Upper lobe of left lung (tissue), 6 donors: ENCODE measurements at regions not wholly inside any gene's neighbourhood (a gene's known extent, or its start where the extent isn't known, plus 50 kb on each side); places are given as distances from the start of the nearest gene placed in this dataset.

Experiments used
- ATAC-seq, 2 donors: fragments of 200-7000 bp; cut with Tn5 transposase; one replicate each; pipeline ENCODE4 v1.9.1; 2022; ENCODE audit warnings: mild to moderate bottlenecking in 2 of 2, moderate library complexity in 2 of 2; ENCODE audit not compliant: low FRiP score in 2 of 2
- DNase-seq, 2 donors: peaks; one replicate each; pipeline ENCODE4 v3.0.0-alpha.2; 2019 to 2020
- H3K27ac ChIP-seq, 4 donors: fragments of 200-600 bp; sonication (generic); one replicate each; pipeline ENCODE4 v1.5.1; 2016 to 2019
- H3K27me3 ChIP-seq, 4 donors: fragments of 200-600 bp; sonication (generic); one replicate each; pipeline ENCODE4 v1.5.1; 2017 to 2019
- H3K36me3 ChIP-seq, 4 donors: fragments of 200-600 bp; sonication (generic); one replicate each; pipeline ENCODE4 v1.5.1; 2016 to 2019
- H3K4me1 ChIP-seq, 4 donors: fragments of 200-600 bp; sonication (generic); one replicate each; pipeline ENCODE4 v1.5.1; 2018 to 2019
- H3K4me3 ChIP-seq, 4 donors: fragments of 200-600 bp; sonication (generic); one replicate each; pipeline ENCODE4 v1.5.1; 2017 to 2019; ENCODE audit warnings: mild to moderate bottlenecking in 2 of 4, moderate library complexity in 1 of 4
- H3K9me3 ChIP-seq, 4 donors: fragments of 200-600 bp; sonication (generic); one replicate each; pipeline ENCODE4 v1.5.1; 2018 to 2019
- EP300 ChIP-seq, 4 donors: sonication (generic); formaldehyde crosslinking; IDR thresholded peaks; one replicate each; pipeline ENCODE4 v1.5.1; 2017; ENCODE audit warnings: antibody characterized with exemption in 4 of 4, control low read depth in 2 of 4
- POLR2A ChIP-seq, 4 donors: fragments of 450-650 bp; IDR thresholded peaks; one replicate each; pipeline ENCODE4 v1.5.1; 2016 to 2017; ENCODE audit warnings: antibody characterized with exemption in 4 of 4, mild to moderate bottlenecking in 2 of 4
- POLR2AphosphoS5 ChIP-seq, 2 donors: sonication (generic); formaldehyde crosslinking; IDR thresholded peaks; one replicate each; pipeline ENCODE4 v1.5.1; 2017; ENCODE audit warnings: antibody characterized with exemption in 2 of 2
- WGBS, 2 donors: methylation state at CpG; one replicate each; pipeline ENCODE4 v1.1.5; 2017 to 2018; 5-methylcytosine and 5-hydroxymethylcytosine counted together
- TF ChIP-seq, protein P1 (sequence below), 6 experiments: fragments of 450-650 bp in 4 of 6; fragments of 200-600 bp in 2 of 6; sonication (generic) in 2 of 6; IDR thresholded peaks; one replicate each; pipeline ENCODE4 v1.5.1; 2016 to 2019; ENCODE audit warnings: antibody characterized with exemption in 6 of 6
- donor health status: DM: no; HTN: no; CAD: no; lungs with moderate emphysema.
- donor health status: DM: no; HTN: yes; CAD: no; lungs with severe emphysema.

DNA sequence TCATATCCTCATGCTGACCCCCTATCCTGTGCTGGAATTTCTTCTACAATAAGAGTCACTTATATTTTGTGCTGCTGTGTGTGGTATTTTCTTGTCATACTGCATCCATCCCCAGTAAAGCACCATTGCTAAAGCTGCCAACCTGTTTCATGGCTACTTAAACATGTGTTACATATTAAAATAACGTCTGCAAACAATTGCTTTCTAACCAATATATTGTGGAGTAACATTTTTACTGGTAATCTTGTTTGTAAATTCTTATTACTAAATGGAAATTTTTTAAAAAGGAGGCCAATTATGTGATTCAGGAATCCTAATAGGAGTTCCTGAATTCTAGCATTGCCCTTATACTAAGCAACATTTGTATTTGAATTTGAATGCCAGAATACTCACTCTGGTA lies 160.3 kb upstream of the VEGFC start:
- ATAC-seq (no peak), DNase-seq (no peak)
- H3K4me1 ChIP-seq = no peaks in the 10 kb centered on the region
- H3K36me3 ChIP-seq = no peaks in the 10 kb centered on the region
- H3K4me3 ChIP-seq = no peak overlapping the region
- H3K27me3 ChIP-seq = no peaks in the 10 kb centered on the region
- 84 to 90% methylated on average over 1 of the region's 1 CpG for WGBS, 2 donors
- TF ChIP-seq, protein P1, sequence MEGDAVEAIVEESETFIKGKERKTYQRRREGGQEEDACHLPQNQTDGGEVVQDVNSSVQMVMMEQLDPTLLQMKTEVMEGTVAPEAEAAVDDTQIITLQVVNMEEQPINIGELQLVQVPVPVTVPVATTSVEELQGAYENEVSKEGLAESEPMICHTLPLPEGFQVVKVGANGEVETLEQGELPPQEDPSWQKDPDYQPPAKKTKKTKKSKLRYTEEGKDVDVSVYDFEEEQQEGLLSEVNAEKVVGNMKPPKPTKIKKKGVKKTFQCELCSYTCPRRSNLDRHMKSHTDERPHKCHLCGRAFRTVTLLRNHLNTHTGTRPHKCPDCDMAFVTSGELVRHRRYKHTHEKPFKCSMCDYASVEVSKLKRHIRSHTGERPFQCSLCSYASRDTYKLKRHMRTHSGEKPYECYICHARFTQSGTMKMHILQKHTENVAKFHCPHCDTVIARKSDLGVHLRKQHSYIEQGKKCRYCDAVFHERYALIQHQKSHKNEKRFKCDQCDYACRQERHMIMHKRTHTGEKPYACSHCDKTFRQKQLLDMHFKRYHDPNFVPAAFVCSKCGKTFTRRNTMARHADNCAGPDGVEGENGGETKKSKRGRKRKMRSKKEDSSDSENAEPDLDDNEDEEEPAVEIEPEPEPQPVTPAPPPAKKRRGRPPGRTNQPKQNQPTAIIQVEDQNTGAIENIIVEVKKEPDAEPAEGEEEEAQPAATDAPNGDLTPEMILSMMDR (IDR thresholded peaks at IDR 0.05) = no peak
- TF ChIP-seq POLR2A (IDR thresholded peaks at IDR 0.05) = no peak
- no peak for TF ChIP-seq EP300 (IDR thresholded peaks at IDR 0.05)
- TF ChIP-seq POLR2AphosphoS5 (IDR thresholded peaks at IDR 0.05) = no peak
- no peak overlapping the region for H3K27ac ChIP-seq
- peaks cover 0 to 14% (median 0%) of the 10 kb centered on the region in 4 donors for H3K9me3 ChIP-seq

DNA sequence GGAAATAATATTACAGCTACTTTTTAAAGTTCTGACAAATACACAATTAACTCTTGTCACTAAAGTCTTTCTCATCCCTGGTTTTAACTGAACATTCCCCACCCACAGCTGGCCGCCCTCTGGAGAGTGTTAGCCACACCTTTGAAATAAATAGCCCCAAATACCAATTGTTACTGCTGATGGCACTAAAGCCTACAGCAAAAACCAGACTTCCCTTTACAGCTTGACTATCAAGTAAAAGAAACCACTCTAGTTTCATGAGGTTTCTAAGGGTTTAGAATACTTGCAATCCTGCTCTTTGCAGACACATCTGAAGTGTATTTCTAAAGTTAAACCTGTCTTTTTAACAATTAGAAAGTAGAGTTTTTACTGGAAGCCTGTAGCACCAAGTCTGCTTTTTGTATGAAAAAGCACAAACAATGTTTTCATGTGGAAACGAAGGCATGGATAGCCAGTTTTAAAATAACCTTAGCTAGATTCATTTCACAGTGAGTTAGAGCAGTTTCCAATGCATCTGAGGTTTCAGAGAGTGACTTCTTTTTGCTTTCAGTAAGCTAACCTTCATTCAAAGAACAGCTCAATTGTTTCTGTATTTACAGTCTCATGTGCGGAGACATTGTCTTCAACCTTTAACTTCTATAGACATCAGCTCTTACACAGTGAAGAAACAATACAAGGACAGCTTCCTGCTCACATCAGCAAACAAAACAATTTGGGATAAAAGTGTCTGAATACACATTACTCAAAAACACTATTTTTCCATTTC lies 164.8 kb upstream of the VEGFC start:
- Histone ChIP-seq H3K9me3 (peaks cover 0 to 14% (median 0%) of the 10 kb centered on the region in 4 donors), H3K27me3 (no peaks in the 10 kb centered on the region), H3K4me3 (no peak overlapping the region), H3K36me3 (no peaks in the 10 kb centered on the region), H3K4me1 (no peaks in the 10 kb centered on the region), H3K27ac (no peak overlapping the region)
- 64 to 71% methylated on average over 3 of the region's 3 CpGs for WGBS, 2 donors
- TF ChIP-seq EP300 (IDR thresholded peaks at IDR 0.05) = no peak
- TF ChIP-seq POLR2A (IDR thresholded peaks at IDR 0.05) = no peak
- TF ChIP-seq, protein P1 (IDR thresholded peaks at IDR 0.05) = no peak
- TF ChIP-seq POLR2AphosphoS5 (IDR thresholded peaks at IDR 0.05) = no peak
- ATAC-seq (no peak), DNase-seq (no peak)

DNA sequence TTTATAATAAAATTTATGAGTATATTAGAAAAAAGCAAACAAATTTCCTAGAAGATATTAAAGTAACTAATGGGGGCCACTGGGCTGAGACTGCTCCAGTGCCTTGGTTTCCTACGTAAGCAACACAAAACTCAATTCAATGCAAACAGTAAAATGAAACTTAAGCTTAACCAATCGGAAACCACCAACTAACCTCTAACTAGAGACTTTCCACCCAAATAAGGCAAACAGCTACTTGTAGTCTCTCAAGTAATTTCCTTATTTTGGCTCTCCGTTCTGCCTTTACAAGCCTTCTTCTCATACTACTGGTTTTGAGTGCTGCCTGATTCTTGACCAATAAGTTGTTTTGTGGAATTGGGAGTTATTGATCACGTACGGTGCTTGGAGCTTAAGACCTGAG lies 167.3 kb upstream of the VEGFC start:
- 89 to 94% methylated on average over 5 of the region's 5 CpGs for WGBS, 2 donors
- Histone ChIP-seq H3K4me3 (no peak overlapping the region), H3K27me3 (no peaks in the 10 kb centered on the region), H3K27ac (no peak overlapping the region), H3K4me1 (no peaks in the 10 kb centered on the region), H3K9me3 (peaks cover 0 to 8% (median 0%) of the 10 kb centered on the region in 4 donors), H3K36me3 (no peaks in the 10 kb centered on the region)
- no peak for TF ChIP-seq EP300 (IDR thresholded peaks at IDR 0.05)
- TF ChIP-seq, protein P1 (IDR thresholded peaks at IDR 0.05) = no peak
- TF ChIP-seq POLR2A (IDR thresholded peaks at IDR 0.05) = no peak
- TF ChIP-seq POLR2AphosphoS5 (IDR thresholded peaks at IDR 0.05) = no peak
- ATAC-seq (no peak), DNase-seq (no peak)

DNA sequence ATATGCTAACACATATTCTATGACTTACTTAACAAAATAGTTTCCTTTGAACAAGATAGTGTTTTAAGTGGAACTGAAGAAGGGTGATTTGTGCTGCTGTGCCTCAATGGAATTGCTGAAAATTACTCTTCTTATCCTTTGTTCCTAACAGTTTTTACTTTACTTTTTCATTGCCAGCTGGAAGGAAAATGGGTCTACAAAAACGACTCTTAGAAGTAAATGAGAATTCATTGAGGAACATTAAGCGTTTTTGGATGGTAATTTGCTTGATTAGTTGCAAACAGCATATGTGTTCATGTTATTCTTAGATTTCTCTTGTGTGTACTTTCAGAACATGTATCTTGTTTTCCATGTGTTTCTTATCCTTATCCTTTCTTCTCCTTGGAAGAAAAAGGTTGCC lies 170.4 kb upstream of the VEGFC start:
- no peaks in the 10 kb centered on the region for H3K36me3 ChIP-seq
- no peak for ATAC-seq
- WGBS, 2 donors = 62 to 66% methylated on average over 2 of the region's 2 CpGs
- no peak overlapping the region for H3K27ac ChIP-seq
- H3K27me3 ChIP-seq = no peaks in the 10 kb centered on the region
- no peaks in the 10 kb centered on the region for H3K9me3 ChIP-seq
- DNase-seq = no peak
- no peak overlapping the region for H3K4me3 ChIP-seq
- TF ChIP-seq POLR2A (IDR thresholded peaks at IDR 0.05) (no peak), EP300 (IDR thresholded peaks at IDR 0.05) (no peak), POLR2AphosphoS5 (IDR thresholded peaks at IDR 0.05) (no peak)
- TF ChIP-seq, protein P1 (IDR thresholded peaks at IDR 0.05) = no peak
- H3K4me1 ChIP-seq = no peaks in the 10 kb centered on the region
